BE2C (cell line): ENCODE measurements at regions not wholly inside any gene's neighbourhood (a gene's known extent, or its start where the extent isn't known, plus 50 kb on each side); places are given as distances from the start of the nearest gene placed in this dataset.

Experiments
- DNase-seq: peaks from one replicate; pipeline ENCODE4 v3.0.0-alpha.2; 2020
- H3K27me3 ChIP-seq: fragments of 250-450 bp; sonication (Bioruptor Pico); 2 replicates; pipeline ENCODE4 v1.5.1; 2020; ENCODE audit warnings: mild to moderate bottlenecking
- H3K36me3 ChIP-seq: fragments of 250-450 bp; sonication (Bioruptor Pico); 2 replicates; pipeline ENCODE4 v1.5.1; 2020; ENCODE audit warnings: mild to moderate bottlenecking
- H3K4me1 ChIP-seq: fragments of 250-450 bp; sonication (Bioruptor Pico); 2 replicates; pipeline ENCODE4 v1.5.1; 2020
- H3K4me3 ChIP-seq: 2 replicates; pipeline ENCODE4 v1.5.1; 2011; ENCODE audit warnings: low read depth, low read length
- H3K9me3 ChIP-seq: fragments of 250-450 bp; sonication (Bioruptor Pico); 2 replicates; pipeline ENCODE4 v1.5.1; 2020
- CTCF ChIP-seq: IDR thresholded peaks from 2 replicates; pipeline ENCODE4 v1.5.1; 2012; ENCODE audit warnings: mild to moderate bottlenecking, low read depth, low read length

GRCh38 chr3:194766845-194767244, 81.2 kb downstream of the FAM43A start:
- no peak for DNase-seq
- H3K4me3 ChIP-seq: no peak overlapping the region
- TF ChIP-seq CTCF: no peak
- no peaks in the 10 kb centered on the region for H3K36me3 ChIP-seq
- peaks cover 4% of the 10 kb centered on the region for H3K4me1 ChIP-seq
- no peaks in the 10 kb centered on the region for H3K27me3 ChIP-seq
- H3K9me3 ChIP-seq: no peaks in the 10 kb centered on the region

- no peak for TF ChIP-seq CTCF
- no peak overlapping the region for H3K4me3 ChIP-seq
- H3K27me3 ChIP-seq: no peaks in the 10 kb centered on the region
- H3K9me3 ChIP-seq: no peaks in the 10 kb centered on the region
- no peaks in the 10 kb centered on the region for H3K36me3 ChIP-seq
- DNase-seq: no peak
- H3K4me1 ChIP-seq: peaks cover 4% of the 10 kb centered on the region
These were observed 81.9 kb downstream of the FAM43A start for GRCh38 chr3:194767446-194768207.

- no peaks in the 10 kb centered on the region for H3K27me3 ChIP-seq
- no peaks in the 10 kb centered on the region for H3K36me3 ChIP-seq
- no peak for DNase-seq
- no peak for TF ChIP-seq CTCF
- no peaks in the 10 kb centered on the region for H3K9me3 ChIP-seq
- H3K4me3 ChIP-seq: peak overlapping the region; percentile 36
- peaks cover 4% of the 10 kb centered on the region for H3K4me1 ChIP-seq
These were observed 82.9 kb downstream of the FAM43A start for GRCh38 chr3:194768586-194768985.

GRCh38 chr3:194769020-194769643, 83.4 kb downstream of the FAM43A start:
- DNase-seq: peak; percentile 95
- H3K36me3 ChIP-seq: no peaks in the 10 kb centered on the region
- TF ChIP-seq CTCF: no peak
- H3K27me3 ChIP-seq: no peaks in the 10 kb centered on the region
- peaks cover 4% of the 10 kb centered on the region for H3K4me1 ChIP-seq
- peak overlapping the region; percentile 56 for H3K4me3 ChIP-seq
- H3K9me3 ChIP-seq: no peaks in the 10 kb centered on the region

- no peak overlapping the region for H3K4me3 ChIP-seq
- DNase-seq: no peak
- peaks cover 8% of the 10 kb centered on the region for H3K4me1 ChIP-seq
- H3K9me3 ChIP-seq: no peaks in the 10 kb centered on the region
- no peaks in the 10 kb centered on the region for H3K36me3 ChIP-seq
- no peak for TF ChIP-seq CTCF
- no peaks in the 10 kb centered on the region for H3K27me3 ChIP-seq
These were observed 86.7 kb downstream of the FAM43A start for GRCh38 chr3:194772241-194773000.

- no peaks in the 10 kb centered on the region for H3K27me3 ChIP-seq
- no peaks in the 10 kb centered on the region for H3K9me3 ChIP-seq
- no peak overlapping the region for H3K4me3 ChIP-seq
- no peaks in the 10 kb centered on the region for H3K36me3 ChIP-seq
- peaks cover 8% of the 10 kb centered on the region for H3K4me1 ChIP-seq
- TF ChIP-seq CTCF: no peak
- DNase-seq: no peak
These were observed 87.5 kb downstream of the FAM43A start for GRCh38 chr3:194773216-194773615.
